ENCODE measurements at regions not wholly inside any gene's neighbourhood (a gene's known extent, or its start where the extent isn't known, plus 50 kb on each side); places are given as distances from the start of the nearest gene placed in this dataset.

DNA sequence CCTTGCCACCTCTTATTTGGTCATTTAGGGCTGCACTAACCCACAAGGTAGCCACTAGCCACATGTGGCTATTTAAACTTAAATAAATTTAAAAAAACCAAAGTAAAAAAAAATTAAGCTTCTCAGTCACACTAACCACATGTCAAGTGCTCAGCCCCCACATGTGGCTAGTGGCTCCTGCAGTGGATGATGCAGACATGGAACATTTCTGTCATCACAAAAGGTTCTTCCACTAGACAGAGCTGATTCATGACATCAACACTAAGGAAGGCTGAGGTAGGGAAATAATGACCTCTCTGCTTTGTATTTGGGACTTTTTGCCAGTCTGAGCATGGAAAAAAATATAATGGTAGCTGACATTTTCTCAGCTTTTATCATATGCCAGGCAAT lies 173.0 kb upstream of the FERMT1 start:
- ATAC-seq, result no peak
- Mint-ChIP-seq H3K4me1 (no peaks in the 10 kb centered on the region), H3K4me3 (no peak overlapping the region), H3K27me3 (ENCODE audit: low read depth) (no peaks in the 10 kb centered on the region), H3K9me3 (peaks cover 5% of the 10 kb centered on the region), H3K36me3 (no peaks in the 10 kb centered on the region), H3K27ac (no peak overlapping the region)
- TF ChIP-seq, protein P1, sequence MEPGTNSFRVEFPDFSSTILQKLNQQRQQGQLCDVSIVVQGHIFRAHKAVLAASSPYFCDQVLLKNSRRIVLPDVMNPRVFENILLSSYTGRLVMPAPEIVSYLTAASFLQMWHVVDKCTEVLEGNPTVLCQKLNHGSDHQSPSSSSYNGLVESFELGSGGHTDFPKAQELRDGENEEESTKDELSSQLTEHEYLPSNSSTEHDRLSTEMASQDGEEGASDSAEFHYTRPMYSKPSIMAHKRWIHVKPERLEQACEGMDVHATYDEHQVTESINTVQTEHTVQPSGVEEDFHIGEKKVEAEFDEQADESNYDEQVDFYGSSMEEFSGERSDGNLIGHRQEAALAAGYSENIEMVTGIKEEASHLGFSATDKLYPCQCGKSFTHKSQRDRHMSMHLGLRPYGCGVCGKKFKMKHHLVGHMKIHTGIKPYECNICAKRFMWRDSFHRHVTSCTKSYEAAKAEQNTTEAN (CRISPR knock-in tag; IDR thresholded peaks at IDR 0.05), result no peak
- TF ChIP-seq JUN (CRISPR knock-in tag; IDR thresholded peaks at IDR 0.05) (no peak), FOXP1 (CRISPR knock-in tag; IDR thresholded peaks at IDR 0.05; ENCODE audit: borderline replicate concordance) (no peak), SMAD4 (CRISPR knock-in tag; IDR thresholded peaks at IDR 0.05) (no peak), FOXJ3 (CRISPR knock-in tag; IDR thresholded peaks at IDR 0.05; ENCODE audit: borderline replicate concordance) (no peak), IRF2 (CRISPR knock-in tag; IDR thresholded peaks at IDR 0.05; ENCODE audit: borderline replicate concordance, low read depth) (no peak), ZBTB21 (CRISPR knock-in tag; IDR thresholded peaks at IDR 0.05; ENCODE audit: borderline replicate concordance) (no peak), ZNF671 (CRISPR knock-in tag; IDR thresholded peaks at IDR 0.05) (no peak), ZNF219 (CRISPR knock-in tag; IDR thresholded peaks at IDR 0.05; ENCODE audit: borderline replicate concordance) (no peak), ZNF317 (CRISPR knock-in tag; IDR thresholded peaks at IDR 0.05; ENCODE audit: borderline replicate concordance, low read depth) (no peak)
- TF ChIP-seq, protein P2, sequence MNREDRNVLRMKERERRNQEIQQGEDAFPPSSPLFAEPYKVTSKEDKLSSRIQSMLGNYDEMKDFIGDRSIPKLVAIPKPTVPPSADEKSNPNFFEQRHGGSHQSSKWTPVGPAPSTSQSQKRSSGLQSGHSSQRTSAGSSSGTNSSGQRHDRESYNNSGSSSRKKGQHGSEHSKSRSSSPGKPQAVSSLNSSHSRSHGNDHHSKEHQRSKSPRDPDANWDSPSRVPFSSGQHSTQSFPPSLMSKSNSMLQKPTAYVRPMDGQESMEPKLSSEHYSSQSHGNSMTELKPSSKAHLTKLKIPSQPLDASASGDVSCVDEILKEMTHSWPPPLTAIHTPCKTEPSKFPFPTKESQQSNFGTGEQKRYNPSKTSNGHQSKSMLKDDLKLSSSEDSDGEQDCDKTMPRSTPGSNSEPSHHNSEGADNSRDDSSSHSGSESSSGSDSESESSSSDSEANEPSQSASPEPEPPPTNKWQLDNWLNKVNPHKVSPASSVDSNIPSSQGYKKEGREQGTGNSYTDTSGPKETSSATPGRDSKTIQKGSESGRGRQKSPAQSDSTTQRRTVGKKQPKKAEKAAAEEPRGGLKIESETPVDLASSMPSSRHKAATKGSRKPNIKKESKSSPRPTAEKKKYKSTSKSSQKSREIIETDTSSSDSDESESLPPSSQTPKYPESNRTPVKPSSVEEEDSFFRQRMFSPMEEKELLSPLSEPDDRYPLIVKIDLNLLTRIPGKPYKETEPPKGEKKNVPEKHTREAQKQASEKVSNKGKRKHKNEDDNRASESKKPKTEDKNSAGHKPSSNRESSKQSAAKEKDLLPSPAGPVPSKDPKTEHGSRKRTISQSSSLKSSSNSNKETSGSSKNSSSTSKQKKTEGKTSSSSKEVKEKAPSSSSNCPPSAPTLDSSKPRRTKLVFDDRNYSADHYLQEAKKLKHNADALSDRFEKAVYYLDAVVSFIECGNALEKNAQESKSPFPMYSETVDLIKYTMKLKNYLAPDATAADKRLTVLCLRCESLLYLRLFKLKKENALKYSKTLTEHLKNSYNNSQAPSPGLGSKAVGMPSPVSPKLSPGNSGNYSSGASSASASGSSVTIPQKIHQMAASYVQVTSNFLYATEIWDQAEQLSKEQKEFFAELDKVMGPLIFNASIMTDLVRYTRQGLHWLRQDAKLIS (CRISPR knock-in tag; IDR thresholded peaks at IDR 0.05; ENCODE audit: borderline replicate concordance), result no peak
- TF ChIP-seq, protein P3, sequence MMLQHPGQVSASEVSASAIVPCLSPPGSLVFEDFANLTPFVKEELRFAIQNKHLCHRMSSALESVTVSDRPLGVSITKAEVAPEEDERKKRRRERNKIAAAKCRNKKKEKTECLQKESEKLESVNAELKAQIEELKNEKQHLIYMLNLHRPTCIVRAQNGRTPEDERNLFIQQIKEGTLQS (CRISPR knock-in tag; conservative IDR thresholded peaks at IDR 0.05), result no peak
- TF ChIP-seq, protein P4, sequence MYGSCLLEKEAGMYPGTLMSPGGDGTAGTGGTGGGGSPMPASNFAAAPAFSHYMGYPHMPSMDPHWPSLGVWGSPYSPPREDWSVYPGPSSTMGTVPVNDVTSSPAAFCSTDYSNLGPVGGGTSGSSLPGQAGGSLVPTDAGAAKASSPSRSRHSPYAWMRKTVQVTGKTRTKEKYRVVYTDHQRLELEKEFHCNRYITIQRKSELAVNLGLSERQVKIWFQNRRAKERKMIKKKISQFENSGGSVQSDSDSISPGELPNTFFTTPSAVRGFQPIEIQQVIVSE (CRISPR knock-in tag; IDR thresholded peaks at IDR 0.05; ENCODE audit: borderline replicate concordance), result no peak
- TF ChIP-seq, protein P5, sequence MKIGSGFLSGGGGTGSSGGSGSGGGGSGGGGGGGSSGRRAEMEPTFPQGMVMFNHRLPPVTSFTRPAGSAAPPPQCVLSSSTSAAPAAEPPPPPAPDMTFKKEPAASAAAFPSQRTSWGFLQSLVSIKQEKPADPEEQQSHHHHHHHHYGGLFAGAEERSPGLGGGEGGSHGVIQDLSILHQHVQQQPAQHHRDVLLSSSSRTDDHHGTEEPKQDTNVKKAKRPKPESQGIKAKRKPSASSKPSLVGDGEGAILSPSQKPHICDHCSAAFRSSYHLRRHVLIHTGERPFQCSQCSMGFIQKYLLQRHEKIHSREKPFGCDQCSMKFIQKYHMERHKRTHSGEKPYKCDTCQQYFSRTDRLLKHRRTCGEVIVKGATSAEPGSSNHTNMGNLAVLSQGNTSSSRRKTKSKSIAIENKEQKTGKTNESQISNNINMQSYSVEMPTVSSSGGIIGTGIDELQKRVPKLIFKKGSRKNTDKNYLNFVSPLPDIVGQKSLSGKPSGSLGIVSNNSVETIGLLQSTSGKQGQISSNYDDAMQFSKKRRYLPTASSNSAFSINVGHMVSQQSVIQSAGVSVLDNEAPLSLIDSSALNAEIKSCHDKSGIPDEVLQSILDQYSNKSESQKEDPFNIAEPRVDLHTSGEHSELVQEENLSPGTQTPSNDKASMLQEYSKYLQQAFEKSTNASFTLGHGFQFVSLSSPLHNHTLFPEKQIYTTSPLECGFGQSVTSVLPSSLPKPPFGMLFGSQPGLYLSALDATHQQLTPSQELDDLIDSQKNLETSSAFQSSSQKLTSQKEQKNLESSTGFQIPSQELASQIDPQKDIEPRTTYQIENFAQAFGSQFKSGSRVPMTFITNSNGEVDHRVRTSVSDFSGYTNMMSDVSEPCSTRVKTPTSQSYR (CRISPR knock-in tag; IDR thresholded peaks at IDR 0.05), result no peak
- CTCF ChIA-PET, result no interaction called here
- POLR2A ChIA-PET, result no interaction called here
- no peak for DNase-seq (ENCODE audit: low spot score)

DNA sequence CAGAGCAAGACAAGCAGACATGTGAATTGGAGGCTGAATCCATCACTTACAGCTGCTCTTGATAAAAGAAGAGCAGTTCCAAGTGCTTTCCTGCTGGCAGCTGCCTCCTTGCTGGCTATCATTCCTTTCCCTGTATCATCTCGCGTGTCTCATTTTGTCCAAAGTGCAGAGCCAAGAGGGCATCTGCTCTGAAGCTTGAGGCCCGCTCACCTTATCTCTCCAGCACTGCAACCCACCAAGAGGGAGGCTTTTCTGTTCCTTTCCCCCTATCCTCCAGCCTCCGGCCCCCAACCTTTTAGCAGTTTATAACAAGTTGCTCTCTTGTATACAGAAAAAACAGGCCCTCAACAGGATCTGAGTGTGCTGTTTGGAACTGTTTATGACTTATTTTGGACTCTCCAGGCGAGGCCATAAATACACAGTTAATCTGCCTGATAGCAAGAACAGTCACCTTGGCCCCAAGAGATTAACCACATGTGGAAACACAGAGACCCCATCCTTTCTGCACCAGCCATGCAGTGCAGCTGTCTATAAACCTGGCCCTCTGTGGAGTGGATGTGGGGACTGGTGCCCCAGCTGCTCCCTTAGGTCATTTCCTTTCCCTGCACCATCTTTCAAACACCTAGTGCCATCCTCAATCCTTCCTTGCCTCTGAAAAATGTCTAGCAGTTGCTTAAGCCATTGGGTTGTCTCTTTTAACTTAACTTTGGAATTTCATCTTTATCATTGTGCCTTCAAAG lies 172.5 kb upstream of the FERMT1 start:
- no peak overlapping the region for H3K4me3 Mint-ChIP-seq
- POLR2A ChIA-PET, result no interaction called here
- H3K9me3 Mint-ChIP-seq, result peaks cover 5% of the 10 kb centered on the region
- no peak for TF ChIP-seq FOXK1 (CRISPR knock-in tag; IDR thresholded peaks at IDR 0.05)
- TF ChIP-seq PRRX2 (CRISPR knock-in tag; IDR thresholded peaks at IDR 0.05), result no peak
- TF ChIP-seq, protein P6, sequence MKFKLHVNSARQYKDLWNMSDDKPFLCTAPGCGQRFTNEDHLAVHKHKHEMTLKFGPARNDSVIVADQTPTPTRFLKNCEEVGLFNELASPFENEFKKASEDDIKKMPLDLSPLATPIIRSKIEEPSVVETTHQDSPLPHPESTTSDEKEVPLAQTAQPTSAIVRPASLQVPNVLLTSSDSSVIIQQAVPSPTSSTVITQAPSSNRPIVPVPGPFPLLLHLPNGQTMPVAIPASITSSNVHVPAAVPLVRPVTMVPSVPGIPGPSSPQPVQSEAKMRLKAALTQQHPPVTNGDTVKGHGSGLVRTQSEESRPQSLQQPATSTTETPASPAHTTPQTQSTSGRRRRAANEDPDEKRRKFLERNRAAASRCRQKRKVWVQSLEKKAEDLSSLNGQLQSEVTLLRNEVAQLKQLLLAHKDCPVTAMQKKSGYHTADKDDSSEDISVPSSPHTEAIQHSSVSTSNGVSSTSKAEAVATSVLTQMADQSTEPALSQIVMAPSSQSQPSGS (CRISPR knock-in tag; IDR thresholded peaks at IDR 0.05; ENCODE audit: borderline replicate concordance, low read depth), result no peak
- TF ChIP-seq, protein P5 (CRISPR knock-in tag; IDR thresholded peaks at IDR 0.05), result no peak
- no peak for TF ChIP-seq HMGA2 (CRISPR knock-in tag; IDR thresholded peaks at IDR 0.05)
- TF ChIP-seq, protein P7, sequence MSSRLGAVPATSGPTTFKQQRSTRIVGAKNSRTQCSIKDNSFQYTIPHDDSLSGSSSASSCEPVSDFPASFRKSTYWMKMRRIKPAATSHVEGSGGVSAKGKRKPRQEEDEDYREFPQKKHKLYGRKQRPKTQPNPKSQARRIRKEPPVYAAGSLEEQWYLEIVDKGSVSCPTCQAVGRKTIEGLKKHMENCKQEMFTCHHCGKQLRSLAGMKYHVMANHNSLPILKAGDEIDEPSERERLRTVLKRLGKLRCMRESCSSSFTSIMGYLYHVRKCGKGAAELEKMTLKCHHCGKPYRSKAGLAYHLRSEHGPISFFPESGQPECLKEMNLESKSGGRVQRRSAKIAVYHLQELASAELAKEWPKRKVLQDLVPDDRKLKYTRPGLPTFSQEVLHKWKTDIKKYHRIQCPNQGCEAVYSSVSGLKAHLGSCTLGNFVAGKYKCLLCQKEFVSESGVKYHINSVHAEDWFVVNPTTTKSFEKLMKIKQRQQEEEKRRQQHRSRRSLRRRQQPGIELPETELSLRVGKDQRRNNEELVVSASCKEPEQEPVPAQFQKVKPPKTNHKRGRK (CRISPR knock-in tag; IDR thresholded peaks at IDR 0.05; ENCODE audit: borderline replicate concordance), result no peak

More for the DNA sequence above, 172.5 kb upstream of the FERMT1 start:
- Mint-ChIP-seq H3K4me1 (no peaks in the 10 kb centered on the region), H3K27me3 (ENCODE audit: low read depth) (no peaks in the 10 kb centered on the region), H3K36me3 (no peaks in the 10 kb centered on the region), H3K27ac (no peak overlapping the region)
- ATAC-seq (no peak), DNase-seq (ENCODE audit: low spot score) (no peak)
- CTCF ChIA-PET, result no interaction called here
